ENCODE measurements at regions not wholly inside any gene's neighbourhood (a gene's known extent, or its start where the extent isn't known, plus 50 kb on each side); places are given as distances from the start of the nearest gene placed in this dataset.
"Not testable (repeated sequence)": the region's sequence is repeated elsewhere in the genome, so short reads cannot be mapped to it uniquely, and the experiment has no call there.

DNA sequence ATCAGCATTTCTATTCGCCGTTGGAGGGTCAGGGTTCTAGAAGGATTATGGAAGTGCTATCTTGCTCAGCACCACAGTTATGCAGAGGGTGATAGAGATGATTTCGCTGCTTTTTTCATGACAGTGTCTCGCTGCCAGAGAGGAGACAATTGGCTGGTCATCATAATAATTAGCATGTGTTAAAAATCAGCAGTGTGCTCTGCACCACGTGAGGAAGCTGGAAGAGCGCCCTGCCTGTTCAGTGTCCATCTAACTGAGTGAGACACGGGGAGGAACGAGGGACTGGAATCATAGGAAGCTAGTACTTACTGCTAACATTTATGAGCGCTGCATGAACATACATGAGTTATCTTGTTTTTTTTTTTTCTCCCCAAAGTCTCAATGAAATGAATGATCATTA, 116.2 kb upstream of the PLAAT1 start:
- no peak for DNase-seq (ENCODE audit: low spot score)

DNA sequence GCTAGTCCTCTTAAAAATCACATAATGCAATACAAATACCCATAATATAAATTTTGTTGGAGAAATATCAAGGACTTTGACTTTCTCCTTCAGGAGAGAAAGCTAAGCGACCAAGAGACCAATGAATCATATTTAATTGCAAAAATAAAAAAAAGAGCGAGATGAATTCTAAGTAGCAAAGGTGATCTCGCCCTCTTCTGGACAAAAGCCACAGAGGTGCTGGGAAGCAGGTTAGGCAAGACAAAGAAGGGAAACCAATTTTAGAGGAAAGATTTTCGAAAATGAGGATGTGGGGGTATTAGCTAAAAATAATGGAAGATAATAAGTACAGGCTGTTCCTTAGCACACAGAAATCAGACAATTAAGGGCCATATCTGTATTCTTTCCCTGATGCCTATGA, 111.4 kb upstream of the PLAAT1 start:
- DNase-seq (ENCODE audit: low spot score): no peak

DNA sequence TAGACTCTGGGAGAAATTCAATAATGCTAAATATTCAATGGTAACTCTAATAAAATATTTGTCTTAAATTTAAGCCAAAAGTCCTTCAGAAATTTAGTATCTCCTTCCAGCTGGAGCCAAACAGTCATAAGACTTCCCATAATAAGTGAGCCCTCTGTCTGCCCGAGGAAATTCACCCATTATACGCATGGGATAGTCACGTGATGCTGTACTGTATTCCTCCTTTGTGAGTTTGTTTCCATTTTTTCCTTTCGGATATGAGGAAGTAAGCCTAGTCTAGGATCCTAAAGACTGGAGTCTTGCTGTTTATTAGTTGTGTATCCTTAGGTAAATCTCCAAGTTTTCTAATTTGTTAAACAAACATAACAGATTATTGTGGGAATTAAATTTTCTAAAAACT, 110.4 kb upstream of the PLAAT1 start:
- DNase-seq (ENCODE audit: low spot score): no peak

DNA sequence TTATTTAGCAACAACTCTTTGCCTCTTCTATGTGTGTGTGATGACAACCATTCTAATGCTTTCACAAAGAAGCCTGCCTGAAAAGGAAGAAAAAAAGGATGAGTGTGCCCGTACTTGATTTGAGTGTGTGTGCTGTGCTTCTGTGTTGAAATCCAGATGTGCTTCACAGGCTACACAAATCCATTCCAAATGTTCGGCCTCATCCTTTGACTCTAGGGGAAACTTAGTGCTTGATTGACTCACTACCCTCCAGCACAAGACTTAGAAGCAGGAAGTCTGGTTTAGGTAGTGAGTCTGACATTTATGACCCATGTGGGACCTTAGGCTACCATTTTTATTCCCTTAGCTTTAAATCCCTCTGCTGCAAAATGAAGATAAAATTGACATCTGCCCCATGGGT, 108.8 kb upstream of the PLAAT1 start:
- DNase-seq (ENCODE audit: low spot score): no peak

DNA sequence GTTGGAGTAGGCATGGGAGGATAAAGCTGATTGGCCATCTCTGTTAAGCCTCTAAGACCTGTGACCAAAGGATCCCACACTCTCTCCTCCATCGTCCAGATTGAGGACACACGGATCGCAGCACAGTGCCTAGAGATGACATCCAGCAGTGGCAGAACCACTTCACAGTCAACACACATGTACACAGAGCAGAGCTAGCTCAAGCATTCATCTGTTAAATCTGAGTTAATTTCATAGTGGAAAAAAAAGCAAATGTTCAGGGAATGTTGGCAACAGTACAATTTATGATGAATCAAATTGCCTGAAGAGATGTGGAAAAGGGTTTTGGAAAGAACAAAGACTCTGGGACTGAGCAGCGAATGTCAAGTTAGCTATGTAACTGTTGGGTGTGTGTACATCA, 108.1 kb upstream of the PLAAT1 start:
- no peak for DNase-seq (ENCODE audit: low spot score)

DNA sequence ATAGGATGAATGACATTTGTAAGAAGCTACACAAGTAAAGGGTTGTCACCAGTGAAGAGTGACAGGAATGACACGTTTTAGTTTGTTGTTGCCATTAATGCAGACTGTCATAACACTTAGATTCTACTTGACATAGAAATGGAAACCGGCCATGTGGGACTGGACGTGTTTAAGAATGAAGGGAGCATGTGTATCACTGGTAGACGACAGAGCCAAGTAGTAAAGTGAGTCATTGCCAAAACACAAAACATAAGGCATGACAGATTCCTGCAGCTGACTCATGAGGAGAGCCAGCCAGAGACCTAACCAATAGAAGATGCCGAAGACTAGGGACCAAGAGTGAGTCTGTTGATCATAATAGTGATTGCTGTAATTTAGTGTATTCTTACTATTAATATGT, 106.2 kb upstream of the PLAAT1 start:
- no peak for DNase-seq (ENCODE audit: low spot score)

DNA sequence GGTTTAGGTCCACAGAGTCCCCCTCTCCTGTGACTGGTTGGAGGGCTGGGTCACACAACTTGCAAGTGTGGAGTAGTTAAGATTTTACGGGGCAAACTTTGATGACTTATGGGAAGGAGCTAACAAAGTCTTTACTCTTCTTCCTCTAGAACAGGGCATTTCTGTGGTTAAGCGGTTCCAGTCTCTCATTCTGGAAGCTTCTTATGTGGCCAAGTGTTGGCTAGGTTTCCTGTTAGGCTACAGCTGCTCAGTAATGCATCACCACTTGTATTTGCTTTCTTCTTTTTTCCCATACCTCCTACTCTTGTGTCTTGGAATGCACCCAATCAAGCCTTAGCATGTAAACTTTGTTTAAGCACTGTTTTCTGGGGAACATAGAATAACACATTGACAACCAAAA, 100.6 kb upstream of the PLAAT1 start:
- DNase-seq (ENCODE audit: low spot score): no peak

DNA sequence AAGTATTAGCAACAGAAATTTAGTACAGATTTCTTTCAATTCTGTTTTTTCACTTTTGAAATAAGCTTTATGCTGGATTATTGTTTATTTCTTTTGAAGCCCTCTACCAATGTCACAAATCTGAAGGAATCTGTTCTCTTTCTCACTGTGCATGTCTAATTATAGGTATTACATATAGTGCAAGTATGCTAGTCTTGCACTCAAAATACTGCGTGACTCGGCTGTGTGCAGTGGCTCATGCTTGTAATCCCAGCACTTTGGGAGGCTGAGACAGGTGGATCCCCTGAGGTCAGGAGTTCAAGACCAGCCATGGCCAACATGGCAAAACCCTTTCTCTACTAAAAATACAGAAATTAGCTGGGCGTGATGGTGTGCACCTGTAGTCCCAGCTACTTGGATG, 95.8 kb upstream of the PLAAT1 start:
- DNase-seq (ENCODE audit: low spot score): no peak

DNA sequence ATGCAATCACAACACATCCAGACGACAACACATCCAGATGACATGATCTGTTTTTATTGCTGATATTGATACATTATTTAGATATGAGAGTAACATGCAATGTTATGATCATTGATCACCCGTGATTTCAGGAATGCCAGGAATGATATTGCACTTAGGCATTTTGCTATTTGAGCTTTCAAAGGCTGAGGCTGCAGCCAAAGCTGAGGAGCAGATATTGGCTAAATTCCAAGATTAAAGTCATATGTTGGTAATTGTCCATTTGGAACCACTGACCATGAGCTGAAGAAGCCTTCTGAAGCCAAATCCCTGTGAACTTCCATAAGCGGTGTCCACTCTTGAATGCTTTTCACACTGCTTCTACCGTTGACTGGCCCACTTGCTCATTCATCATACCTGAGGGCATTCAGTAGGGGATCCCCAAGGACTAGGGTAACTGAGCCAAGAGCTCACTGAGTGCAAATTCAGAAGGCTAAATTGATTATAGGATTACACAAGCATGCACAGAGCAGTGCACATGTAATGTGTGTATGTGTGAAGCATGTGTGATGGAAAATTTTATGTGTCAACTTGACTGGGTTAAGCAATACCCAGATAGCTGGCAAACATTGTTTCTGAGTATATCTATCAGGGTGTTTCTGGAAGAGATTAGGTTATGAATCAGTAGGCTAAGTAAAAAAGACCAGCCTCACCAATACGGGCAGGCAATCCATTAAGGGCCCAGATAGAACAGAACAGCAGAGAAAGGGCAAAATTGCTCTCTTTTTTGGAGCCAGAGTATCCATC, 92.1 kb upstream of the PLAAT1 start:
- DNase-seq (ENCODE audit: low spot score): no peak

DNA sequence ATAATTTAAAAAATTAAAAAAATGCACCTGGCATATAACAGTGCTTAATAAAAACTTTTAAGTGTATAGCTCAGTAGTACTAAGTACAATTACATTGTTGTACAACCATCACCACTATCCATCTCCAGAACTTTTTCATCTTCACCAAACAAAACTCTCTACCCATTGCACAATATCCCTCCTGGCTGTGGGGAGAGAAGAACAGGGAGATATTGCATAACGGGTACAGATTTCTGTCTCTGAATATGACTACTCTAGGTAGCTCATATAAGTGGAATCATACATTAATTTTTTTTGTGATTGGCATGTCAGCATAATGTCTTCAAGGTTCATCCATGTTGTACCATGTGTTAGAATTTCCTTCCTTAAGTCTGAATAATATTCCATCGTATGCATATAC, 91.0 kb upstream of the PLAAT1 start:
- DNase-seq (ENCODE audit: low spot score): no peak

DNA sequence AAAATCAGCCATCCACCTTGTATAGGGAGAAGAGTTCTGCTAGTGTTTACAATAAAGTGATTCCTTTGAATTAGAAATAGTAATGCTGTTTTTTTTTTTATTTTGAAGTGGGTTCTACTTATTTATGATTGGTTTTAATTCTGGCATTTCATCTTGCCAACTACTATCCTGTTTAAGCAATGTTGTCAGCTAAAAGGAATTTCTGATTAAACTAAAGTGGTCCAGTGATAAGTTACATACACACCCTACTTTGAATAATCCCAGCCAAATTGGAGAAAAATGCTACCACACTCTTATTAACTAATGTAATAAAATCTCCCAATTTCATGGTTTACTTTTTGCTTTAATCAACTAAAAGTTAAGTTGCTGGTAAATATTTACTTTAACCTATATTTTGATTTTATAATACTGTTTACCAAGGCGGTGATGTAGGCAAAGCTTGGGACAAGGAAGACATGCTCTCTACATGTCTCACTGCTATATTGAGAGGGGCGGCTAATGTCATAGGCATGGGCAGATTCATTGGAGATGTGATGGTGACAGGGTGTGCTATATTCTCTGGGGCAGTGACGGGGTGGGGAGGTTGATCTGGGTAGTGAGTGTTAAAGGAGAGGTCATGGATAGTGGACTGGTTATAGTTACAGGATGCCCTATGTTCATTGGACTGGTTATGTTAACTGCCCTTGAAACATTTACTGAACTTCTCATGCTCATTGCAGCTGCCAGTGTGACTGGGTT, 85.8 kb upstream of the PLAAT1 start:
- not testable (repeated sequence) for DNase-seq (ENCODE audit: low spot score)

DNA sequence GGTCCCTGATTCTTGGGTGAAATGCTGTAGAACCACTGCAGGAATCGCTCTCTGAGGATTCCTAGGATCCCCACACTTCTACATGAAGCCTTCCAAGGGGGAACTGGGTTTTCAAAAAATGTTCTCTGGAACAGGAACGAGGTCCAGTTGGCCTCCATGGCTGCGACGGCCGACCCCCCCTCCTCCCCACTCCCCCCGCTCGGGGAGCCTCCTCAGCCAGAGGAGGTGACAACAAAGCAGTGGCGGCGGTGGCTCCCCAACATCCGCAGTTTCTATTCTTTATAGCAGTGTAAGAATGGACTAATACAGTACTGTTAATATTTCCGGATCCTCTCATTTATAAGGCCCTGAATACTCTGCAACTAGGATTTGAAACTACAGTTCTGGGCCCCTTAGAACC, 84.0 kb upstream of the PLAAT1 start:
- no peak for DNase-seq (ENCODE audit: low spot score)

DNA sequence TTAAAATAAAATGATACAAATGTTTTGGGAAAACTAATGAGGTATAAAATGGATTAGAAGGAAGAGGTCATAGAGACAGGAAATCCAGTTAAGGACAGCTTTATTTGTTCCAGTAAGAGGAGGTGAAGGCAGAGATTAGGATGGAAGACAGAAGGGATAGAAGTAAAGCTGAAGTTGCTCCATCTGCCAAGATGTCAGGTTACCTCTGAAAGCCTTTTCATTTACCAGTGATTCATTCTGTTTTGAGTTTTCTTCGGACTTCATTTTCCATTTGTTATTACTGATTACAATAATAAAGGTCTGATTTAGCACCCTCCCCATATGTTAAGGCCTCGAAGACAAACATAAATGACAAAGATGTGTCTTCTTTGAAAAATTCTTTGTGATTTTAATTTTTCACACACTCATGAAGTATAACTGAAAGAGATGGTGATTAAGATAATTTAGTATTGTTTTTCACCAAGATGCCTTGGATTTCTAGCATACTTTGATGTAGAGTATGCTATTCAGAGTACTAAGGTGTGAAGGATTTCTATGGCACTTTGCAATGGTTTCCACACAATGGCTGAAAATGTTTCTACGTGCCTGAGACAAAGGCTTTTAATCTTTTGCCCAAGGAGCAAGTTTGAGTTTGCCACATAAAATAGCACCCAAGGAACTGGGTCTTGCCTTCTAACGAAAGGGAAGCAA, 75.4 kb upstream of the PLAAT1 start:
- no peak for DNase-seq (ENCODE audit: low spot score)

DNA sequence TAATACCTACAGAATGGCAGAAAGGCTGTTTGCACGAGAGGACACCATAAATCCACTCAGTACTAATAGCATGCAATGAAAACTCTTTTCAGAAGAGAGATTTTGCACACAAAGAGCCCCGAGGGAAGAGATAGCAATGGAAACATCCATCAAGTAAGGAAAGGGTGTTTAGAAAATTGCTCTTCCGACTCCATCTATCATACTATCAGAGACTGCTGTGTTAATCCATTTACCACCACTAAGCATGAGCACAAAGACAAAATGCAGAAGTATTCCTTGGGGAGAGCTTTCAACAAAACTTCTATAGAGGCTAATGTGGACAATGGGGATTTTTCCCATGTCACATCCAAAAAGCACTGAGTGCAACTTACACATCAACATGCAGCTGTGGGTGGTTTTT, 72.1 kb upstream of the PLAAT1 start:
- DNase-seq (ENCODE audit: low spot score): no peak

DNA sequence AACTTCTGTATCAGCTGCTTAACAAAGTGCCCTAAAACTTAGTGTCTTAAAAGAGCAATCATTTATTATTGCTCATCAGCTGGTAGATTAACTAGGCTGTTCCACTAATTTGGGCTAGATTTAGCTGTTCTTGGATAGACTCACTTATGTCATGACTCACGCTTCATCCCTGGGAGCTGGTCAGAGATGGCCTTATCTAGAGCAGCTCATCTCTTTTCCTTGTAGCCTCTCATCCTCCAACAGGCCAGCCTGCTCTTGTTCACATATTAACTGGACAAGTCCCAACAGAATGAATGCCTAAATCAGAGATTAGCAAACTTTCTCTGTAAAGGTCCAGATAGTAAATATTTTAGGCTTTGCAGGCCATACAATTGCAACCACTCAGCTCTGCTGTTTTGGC, 66.9 kb upstream of the PLAAT1 start:
- no peak for DNase-seq (ENCODE audit: low spot score)

DNA sequence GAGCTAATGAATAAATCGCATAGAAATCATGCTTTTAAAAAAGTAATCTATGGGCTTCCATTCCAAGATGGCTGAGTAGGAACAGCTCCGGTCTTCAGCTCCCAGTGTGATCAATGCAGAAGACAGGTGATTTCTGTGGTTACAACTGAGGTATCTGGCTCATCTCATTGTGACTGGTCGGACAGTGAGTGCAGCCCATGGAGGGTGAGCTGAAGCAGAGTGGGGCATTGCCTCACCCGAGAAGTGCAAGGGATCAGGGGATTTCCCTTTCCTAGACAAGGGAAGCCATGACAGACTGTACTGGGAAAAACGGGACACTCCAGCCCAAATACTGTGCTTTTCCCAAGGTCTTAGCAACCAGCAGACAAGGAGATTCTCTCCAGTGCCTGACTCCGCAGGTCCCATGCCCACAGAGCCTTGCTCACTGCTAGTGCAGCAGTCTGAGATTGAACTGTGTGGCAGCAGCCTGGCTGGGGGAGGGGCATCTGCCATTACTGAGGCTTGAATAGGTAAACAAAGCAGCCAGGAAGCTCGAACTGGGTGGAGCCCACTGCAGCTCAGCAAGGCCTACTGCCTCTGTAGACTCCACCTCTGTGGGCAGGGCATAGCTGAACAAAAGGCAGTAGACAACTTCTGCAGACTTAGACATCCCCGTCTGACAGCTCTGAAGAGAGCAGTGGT, 61.5 kb upstream of the PLAAT1 start:
- not testable (repeated sequence) for DNase-seq (ENCODE audit: low spot score)

DNA sequence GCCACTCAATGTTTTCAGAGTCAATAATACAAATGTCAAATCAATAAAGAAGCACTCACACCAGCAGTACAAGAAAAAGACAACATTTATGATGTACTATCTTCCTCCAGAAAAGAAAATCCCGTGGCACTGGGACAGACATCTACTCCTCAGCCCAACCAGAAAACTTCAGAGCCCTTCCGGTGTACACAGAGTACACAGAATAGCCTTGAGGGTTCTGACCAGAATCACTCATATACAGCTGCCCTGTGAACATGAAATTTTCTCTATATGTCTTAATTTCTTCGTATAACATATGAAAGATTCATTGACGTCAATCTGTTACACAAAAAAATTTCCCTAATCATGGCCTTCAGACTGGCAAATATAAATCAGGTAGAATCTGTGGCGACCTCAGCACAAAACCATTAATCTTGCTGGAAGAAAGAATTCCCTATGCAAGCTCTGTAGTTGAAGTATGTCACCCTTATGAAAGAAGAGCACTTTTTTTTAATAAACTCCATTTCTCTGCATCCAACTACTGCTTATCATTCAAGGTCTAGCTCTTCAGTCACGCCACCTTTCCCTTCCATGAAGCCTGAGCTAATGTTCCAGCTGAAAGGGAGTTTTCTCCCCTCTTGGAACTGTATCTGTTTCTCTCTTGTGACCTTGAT, 53.8 kb upstream of the PLAAT1 start:
- no peak for DNase-seq (ENCODE audit: low spot score)

DNA sequence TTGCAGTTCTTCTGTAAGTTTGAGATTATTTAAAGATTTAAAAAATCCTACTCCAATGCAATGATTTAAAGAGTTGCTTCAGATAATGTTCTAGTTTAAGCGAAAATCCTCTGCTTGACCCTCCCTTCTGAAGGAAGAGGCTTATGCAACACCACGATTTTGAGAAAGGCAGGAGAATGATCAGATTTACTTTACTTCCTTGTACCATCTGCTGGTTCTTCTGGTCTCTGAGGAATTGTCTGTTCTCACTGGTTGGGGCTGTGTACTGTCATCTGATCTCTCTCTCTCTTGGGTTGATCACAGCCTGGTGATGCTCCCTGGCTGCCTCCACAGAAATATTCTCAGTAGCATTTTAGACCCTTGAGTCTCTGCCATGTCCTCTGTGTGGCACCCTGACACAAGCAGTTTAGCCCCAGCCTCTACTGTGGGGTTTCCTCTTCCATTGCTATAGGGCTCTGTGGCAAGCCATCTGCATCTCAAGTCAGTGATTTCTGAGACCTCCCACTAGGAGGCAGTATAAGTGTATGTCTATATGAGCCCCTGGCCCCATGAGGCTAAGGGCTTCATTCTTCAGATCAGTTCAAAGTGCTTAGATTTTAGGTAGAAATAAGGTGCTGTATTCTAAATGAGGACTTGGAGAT, 50.8 kb upstream of the PLAAT1 start:
- no peak for DNase-seq (ENCODE audit: low spot score)

Data from CD4-positive, alpha-beta T cell treated with Interleukin-6 at 100 ng/mL for 8 hours (primary cell).